ENCODE measurements at regions not wholly inside any gene's neighbourhood (a gene's known extent, or its start where the extent isn't known, plus 50 kb on each side); places are given as distances from the start of the nearest gene placed in this dataset.

- H3K79me2 ChIP-seq = no peaks in the 10 kb centered on the region
- no peaks in the 10 kb centered on the region for H3K4me1 ChIP-seq
- no peak overlapping the region for H2AFZ ChIP-seq
- no peak overlapping the region for H3K4me3 ChIP-seq (ENCODE audit: low read depth, low read length)
- H3K9ac ChIP-seq = no peak overlapping the region
- no peak overlapping the region for H3K27ac ChIP-seq
- no peak for TF ChIP-seq CTCF (IDR thresholded peaks at IDR 0.05)
- H3K27me3 ChIP-seq (ENCODE audit: control insufficient read depth, insufficient read depth, low read length) = no peaks in the 10 kb centered on the region
- no peaks in the 10 kb centered on the region for H3K36me3 ChIP-seq (ENCODE audit: control insufficient read depth, insufficient read depth, low read length)
- no peaks in the 10 kb centered on the region for H3K9me3 ChIP-seq (ENCODE audit: control insufficient read depth, low read length)
- no peak overlapping the region for H3K4me2 ChIP-seq (ENCODE audit: low read length)
Observed at GRCh38 chr10:56823849-56824248, 462.8 kb upstream of the ZWINT start.

GRCh38 chr10:56805022-56805421 is 444.0 kb upstream of the ZWINT start:
- Histone ChIP-seq H3K9me3 (ENCODE audit: control insufficient read depth, low read length) (no peaks in the 10 kb centered on the region), H3K4me2 (ENCODE audit: low read length) (no peak overlapping the region), H3K79me2 (no peaks in the 10 kb centered on the region), H3K9ac (no peak overlapping the region), H3K27ac (no peak overlapping the region), H3K27me3 (ENCODE audit: control insufficient read depth, insufficient read depth, low read length) (no peaks in the 10 kb centered on the region), H3K4me1 (no peaks in the 10 kb centered on the region), H2AFZ (no peak overlapping the region), H3K36me3 (ENCODE audit: control insufficient read depth, insufficient read depth, low read length) (no peaks in the 10 kb centered on the region), H3K4me3 (ENCODE audit: low read depth, low read length) (no peak overlapping the region)
- no peak for TF ChIP-seq CTCF (IDR thresholded peaks at IDR 0.05)

- H3K36me3 ChIP-seq (ENCODE audit: control insufficient read depth, insufficient read depth, low read length) = no peaks in the 10 kb centered on the region
- no peak for TF ChIP-seq CTCF (IDR thresholded peaks at IDR 0.05)
- no peaks in the 10 kb centered on the region for H3K27me3 ChIP-seq (ENCODE audit: control insufficient read depth, insufficient read depth, low read length)
- no peaks in the 10 kb centered on the region for H3K79me2 ChIP-seq
- H3K4me3 ChIP-seq (ENCODE audit: low read depth, low read length) = no peak overlapping the region
- H3K9ac ChIP-seq = no peak overlapping the region
- H2AFZ ChIP-seq = no peak overlapping the region
- no peaks in the 10 kb centered on the region for H3K4me1 ChIP-seq
- H3K9me3 ChIP-seq (ENCODE audit: control insufficient read depth, low read length) = no peaks in the 10 kb centered on the region
- H3K4me2 ChIP-seq (ENCODE audit: low read length) = no peak overlapping the region
- no peak overlapping the region for H3K27ac ChIP-seq
Observed at GRCh38 chr10:56785292-56785691, 424.2 kb upstream of the ZWINT start.

GRCh38 chr10:56782503-56782902 is 421.4 kb upstream of the ZWINT start:
- no peak for TF ChIP-seq CTCF (IDR thresholded peaks at IDR 0.05)
- Histone ChIP-seq H3K9me3 (ENCODE audit: control insufficient read depth, low read length) (no peaks in the 10 kb centered on the region), H3K9ac (no peak overlapping the region), H3K79me2 (no peaks in the 10 kb centered on the region), H2AFZ (no peak overlapping the region), H3K36me3 (ENCODE audit: control insufficient read depth, insufficient read depth, low read length) (no peaks in the 10 kb centered on the region), H3K27me3 (ENCODE audit: control insufficient read depth, insufficient read depth, low read length) (no peaks in the 10 kb centered on the region), H3K4me3 (ENCODE audit: low read depth, low read length) (no peak overlapping the region), H3K4me2 (ENCODE audit: low read length) (no peak overlapping the region), H3K4me1 (no peaks in the 10 kb centered on the region), H3K27ac (no peak overlapping the region)

- no peak overlapping the region for H3K4me3 ChIP-seq (ENCODE audit: low read depth, low read length)
- no peak overlapping the region for H3K4me2 ChIP-seq (ENCODE audit: low read length)
- H3K79me2 ChIP-seq = no peaks in the 10 kb centered on the region
- H3K9me3 ChIP-seq (ENCODE audit: control insufficient read depth, low read length) = no peaks in the 10 kb centered on the region
- no peaks in the 10 kb centered on the region for H3K4me1 ChIP-seq
- H3K9ac ChIP-seq = no peak overlapping the region
- H3K36me3 ChIP-seq (ENCODE audit: control insufficient read depth, insufficient read depth, low read length) = no peaks in the 10 kb centered on the region
- TF ChIP-seq CTCF (IDR thresholded peaks at IDR 0.05) = no peak
- no peak overlapping the region for H3K27ac ChIP-seq
- no peak overlapping the region for H2AFZ ChIP-seq
- no peaks in the 10 kb centered on the region for H3K27me3 ChIP-seq (ENCODE audit: control insufficient read depth, insufficient read depth, low read length)
Observed at GRCh38 chr10:56771343-56771742, 410.3 kb upstream of the ZWINT start.

Data from parathyroid adenoma (tissue), 2 donors.